ENCODE measurements at regions not wholly inside any gene's neighbourhood (a gene's known extent, or its start where the extent isn't known, plus 50 kb on each side); places are given as distances from the start of the nearest gene placed in this dataset.

GRCh38 chr18:22345718-22346117 lies 72.0 kb downstream of the CTAGE1 start:
- no peak for TF ChIP-seq CTCF (IDR thresholded peaks at IDR 0.05)
- TF ChIP-seq POLR2A (IDR thresholded peaks at IDR 0.05): no peak
- TF ChIP-seq EP300 (IDR thresholded peaks at IDR 0.05): no peak

All from tibial nerve (tissue), 4 donors.